PFSK-1 (cell line): ENCODE measurements at regions not wholly inside any gene's neighbourhood (a gene's known extent, or its start where the extent isn't known, plus 50 kb on each side); places are given as distances from the start of the nearest gene placed in this dataset.

Experiments used
- POLR2AphosphoS5 ChIP-seq: IDR thresholded peaks from 2 replicates; pipeline ENCODE4 v1.6.1; 2012; ENCODE audit warnings: low read depth, mild to moderate bottlenecking, control low read depth, low read length, moderate library complexity
- SIN3A ChIP-seq: IDR thresholded peaks from 2 replicates; pipeline ENCODE4 v1.6.1; 2012; ENCODE audit warnings: mild to moderate bottlenecking, low read length, moderate library complexity, borderline replicate concordance; ENCODE audit not compliant: insufficient read depth
- TAF1 ChIP-seq: IDR thresholded peaks from 2 replicates; pipeline ENCODE4 v1.6.1; 2012; ENCODE audit warnings: low read length, control low read depth, borderline replicate concordance; ENCODE audit not compliant: insufficient read depth
- TF ChIP-seq, protein P1 (sequence below), 2 experiments: IDR thresholded peaks; 2 replicates each; pipeline versions ENCODE4 v1.6.1 to v1.8.0; 2011 to 2012; ENCODE audit warnings: low read depth in 2 of 2, low read length in 2 of 2, control low read depth in 1 of 2, inconsistent platforms in 1 of 2, mild to moderate bottlenecking in 1 of 2, moderate library complexity in 1 of 2; ENCODE audit not compliant: insufficient read depth in 1 of 2

GRCh38 chr2:57180042-57180567, 866.5 kb upstream of the VRK2 start:
- no peak for TF ChIP-seq POLR2AphosphoS5
- TF ChIP-seq TAF1 = no peak
- TF ChIP-seq, protein P1, sequence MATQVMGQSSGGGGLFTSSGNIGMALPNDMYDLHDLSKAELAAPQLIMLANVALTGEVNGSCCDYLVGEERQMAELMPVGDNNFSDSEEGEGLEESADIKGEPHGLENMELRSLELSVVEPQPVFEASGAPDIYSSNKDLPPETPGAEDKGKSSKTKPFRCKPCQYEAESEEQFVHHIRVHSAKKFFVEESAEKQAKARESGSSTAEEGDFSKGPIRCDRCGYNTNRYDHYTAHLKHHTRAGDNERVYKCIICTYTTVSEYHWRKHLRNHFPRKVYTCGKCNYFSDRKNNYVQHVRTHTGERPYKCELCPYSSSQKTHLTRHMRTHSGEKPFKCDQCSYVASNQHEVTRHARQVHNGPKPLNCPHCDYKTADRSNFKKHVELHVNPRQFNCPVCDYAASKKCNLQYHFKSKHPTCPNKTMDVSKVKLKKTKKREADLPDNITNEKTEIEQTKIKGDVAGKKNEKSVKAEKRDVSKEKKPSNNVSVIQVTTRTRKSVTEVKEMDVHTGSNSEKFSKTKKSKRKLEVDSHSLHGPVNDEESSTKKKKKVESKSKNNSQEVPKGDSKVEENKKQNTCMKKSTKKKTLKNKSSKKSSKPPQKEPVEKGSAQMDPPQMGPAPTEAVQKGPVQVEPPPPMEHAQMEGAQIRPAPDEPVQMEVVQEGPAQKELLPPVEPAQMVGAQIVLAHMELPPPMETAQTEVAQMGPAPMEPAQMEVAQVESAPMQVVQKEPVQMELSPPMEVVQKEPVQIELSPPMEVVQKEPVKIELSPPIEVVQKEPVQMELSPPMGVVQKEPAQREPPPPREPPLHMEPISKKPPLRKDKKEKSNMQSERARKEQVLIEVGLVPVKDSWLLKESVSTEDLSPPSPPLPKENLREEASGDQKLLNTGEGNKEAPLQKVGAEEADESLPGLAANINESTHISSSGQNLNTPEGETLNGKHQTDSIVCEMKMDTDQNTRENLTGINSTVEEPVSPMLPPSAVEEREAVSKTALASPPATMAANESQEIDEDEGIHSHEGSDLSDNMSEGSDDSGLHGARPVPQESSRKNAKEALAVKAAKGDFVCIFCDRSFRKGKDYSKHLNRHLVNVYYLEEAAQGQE (IDR thresholded peaks at IDR 0.05; ENCODE audit: insufficient read depth in 1 of 2, low read depth in 2 of 2, low read length in 2 of 2) = no peak
- no peak for TF ChIP-seq SIN3A
